ENCODE measurements at regions not wholly inside any gene's neighbourhood (a gene's known extent, or its start where the extent isn't known, plus 50 kb on each side); places are given as distances from the start of the nearest gene placed in this dataset.

GRCh38 chr5:61652916-61653315 is 320.9 kb downstream of the ZSWIM6 start:
- no peak for DNase-seq
- peaks cover 8 to 40% of the 10 kb centered on the region in 2 donors for H3K27me3 Mint-ChIP-seq
- CTCF ChIA-PET, result no interaction called here
- Histone ChIP-seq H3K27ac (ENCODE audit: low read depth, low read length) (no peak overlapping the region), H3K4me1 (ENCODE audit: insufficient read depth, low read length) (no peaks in the 10 kb centered on the region), H3K9me3 (ENCODE audit: low read length) (no peaks in the 10 kb centered on the region), H3K4me3 (ENCODE audit: low read length) (no peak overlapping the region), H3K27me3 (ENCODE audit: insufficient read depth, low read length, poor library complexity, severe bottlenecking) (no peaks in the 10 kb centered on the region), H3K36me3 (ENCODE audit: insufficient read depth, low read length) (no peaks in the 10 kb centered on the region)
- no peak overlapping the region for H3K27ac Mint-ChIP-seq
- no peaks in the 10 kb centered on the region for H3K4me1 Mint-ChIP-seq
- H3K4me3 Mint-ChIP-seq, result no peak overlapping the region
- no peaks in the 10 kb centered on the region for H3K9me3 Mint-ChIP-seq
- POLR2A ChIA-PET, result no interaction called here
- H3K36me3 Mint-ChIP-seq, result no peaks in the 10 kb centered on the region

- ChIA-PET CTCF (no interaction called here), POLR2A (no interaction called here)
- H3K4me1 ChIP-seq (ENCODE audit: insufficient read depth, low read length), result no peaks in the 10 kb centered on the region
- no peak for DNase-seq
- Mint-ChIP-seq H3K27ac (no peak overlapping the region), H3K4me1 (no peaks in the 10 kb centered on the region), H3K4me3 (no peak overlapping the region), H3K9me3 (no peaks in the 10 kb centered on the region), H3K36me3 (no peaks in the 10 kb centered on the region), H3K27me3 (peaks cover 5 to 40% of the 10 kb centered on the region in 2 donors)
- no peaks in the 10 kb centered on the region for H3K9me3 ChIP-seq (ENCODE audit: low read length)
- no peaks in the 10 kb centered on the region for H3K27me3 ChIP-seq (ENCODE audit: insufficient read depth, low read length, poor library complexity, severe bottlenecking)
- no peaks in the 10 kb centered on the region for H3K36me3 ChIP-seq (ENCODE audit: insufficient read depth, low read length)
- no peak overlapping the region for H3K4me3 ChIP-seq (ENCODE audit: low read length)
- H3K27ac ChIP-seq (ENCODE audit: low read depth, low read length), result no peak overlapping the region
Measured at GRCh38 chr5:61653807-61654580, 321.9 kb downstream of the ZSWIM6 start.

- H3K4me3 Mint-ChIP-seq, result no peak overlapping the region
- H3K4me1 ChIP-seq (ENCODE audit: insufficient read depth, low read length), result no peaks in the 10 kb centered on the region
- no peaks in the 10 kb centered on the region for H3K9me3 ChIP-seq (ENCODE audit: low read length)
- ChIA-PET CTCF (interaction anchor here (0.8 kb wide), 1 partner anchor 598 kb away, joined by 3 read pairs; no protein-coding TSS in a partner anchor), POLR2A (no interaction called here)
- H3K4me3 ChIP-seq (ENCODE audit: low read length), result no peak overlapping the region
- H3K27me3 Mint-ChIP-seq, result peaks cover 3 to 33% of the 10 kb centered on the region in 2 donors
- H3K9me3 Mint-ChIP-seq, result no peaks in the 10 kb centered on the region
- no peaks in the 10 kb centered on the region for H3K36me3 Mint-ChIP-seq
- H3K27me3 ChIP-seq (ENCODE audit: insufficient read depth, low read length, poor library complexity, severe bottlenecking), result no peaks in the 10 kb centered on the region
- no peak for DNase-seq
- no peak overlapping the region for H3K27ac Mint-ChIP-seq
- no peak overlapping the region for H3K27ac ChIP-seq (ENCODE audit: low read depth, low read length)
- H3K36me3 ChIP-seq (ENCODE audit: insufficient read depth, low read length), result no peaks in the 10 kb centered on the region
- H3K4me1 Mint-ChIP-seq, result no peaks in the 10 kb centered on the region
Measured at GRCh38 chr5:61654876-61655275, 322.8 kb downstream of the ZSWIM6 start.

GRCh38 chr5:61657010-61657409 is 325.0 kb downstream of the ZSWIM6 start:
- H3K4me3 ChIP-seq (ENCODE audit: low read length), result no peak overlapping the region
- no peaks in the 10 kb centered on the region for H3K27me3 ChIP-seq (ENCODE audit: insufficient read depth, low read length, poor library complexity, severe bottlenecking)
- H3K27ac Mint-ChIP-seq, result no peak overlapping the region
- no peak overlapping the region for H3K4me3 Mint-ChIP-seq
- DNase-seq, result no peak
- no peaks in the 10 kb centered on the region for H3K36me3 ChIP-seq (ENCODE audit: insufficient read depth, low read length)
- H3K4me1 ChIP-seq (ENCODE audit: insufficient read depth, low read length), result no peaks in the 10 kb centered on the region
- no peaks in the 10 kb centered on the region for H3K9me3 Mint-ChIP-seq
- no peak overlapping the region for H3K27ac ChIP-seq (ENCODE audit: low read depth, low read length)
- no peaks in the 10 kb centered on the region for H3K36me3 Mint-ChIP-seq
- ChIA-PET CTCF (interaction anchor here (1.1 to 4.4 kb wide), 4 partner anchors 11 to 602 kb away, joined by 3 to 29 read pairs (median 10); partner anchors contain the start of gene ZSWIM6), POLR2A (no interaction called here)
- no peaks in the 10 kb centered on the region for H3K9me3 ChIP-seq (ENCODE audit: low read length)
- H3K27me3 Mint-ChIP-seq, result peaks cover 5 to 39% of the 10 kb centered on the region in 2 donors
- H3K4me1 Mint-ChIP-seq, result no peaks in the 10 kb centered on the region

- DNase-seq, result no peak
Measured at GRCh38 chr5:61657686-61658085, 325.6 kb downstream of the ZSWIM6 start.

GRCh38 chr5:61658592-61659008 is 326.5 kb downstream of the ZSWIM6 start:
- Mint-ChIP-seq H3K27ac (peak overlapping the region in 1 of 8 donors; percentile 51), H3K9me3 (no peaks in the 10 kb centered on the region), H3K36me3 (no peaks in the 10 kb centered on the region), H3K4me1 (no peaks in the 10 kb centered on the region), H3K4me3 (no peak overlapping the region), H3K27me3 (peaks cover 6 to 31% of the 10 kb centered on the region in 2 donors)
- H3K27me3 ChIP-seq (ENCODE audit: insufficient read depth, low read length, poor library complexity, severe bottlenecking), result no peaks in the 10 kb centered on the region
- H3K4me1 ChIP-seq (ENCODE audit: insufficient read depth, low read length), result no peaks in the 10 kb centered on the region
- CTCF ChIA-PET, result interaction anchor here (0.6 to 4.4 kb wide), 16 partner anchors 9 to 713 kb away, joined by 3 to 29 read pairs (median 3); partner anchors contain the start of genes ERCC8 and NDUFAF2
- H3K4me3 ChIP-seq (ENCODE audit: low read length), result no peak overlapping the region
- H3K9me3 ChIP-seq (ENCODE audit: low read length), result no peaks in the 10 kb centered on the region
- DNase-seq, result peak; percentile 52 to 83 (median 65)
- no peak overlapping the region for H3K27ac ChIP-seq (ENCODE audit: low read depth, low read length)
- POLR2A ChIA-PET, result no interaction called here
- no peaks in the 10 kb centered on the region for H3K36me3 ChIP-seq (ENCODE audit: insufficient read depth, low read length)

More at GRCh38 chr5:61657686-61658085, 325.6 kb downstream of the ZSWIM6 start:
- no peaks in the 10 kb centered on the region for H3K36me3 Mint-ChIP-seq
- no peak overlapping the region for H3K27ac Mint-ChIP-seq
- H3K9me3 Mint-ChIP-seq, result no peaks in the 10 kb centered on the region
- H3K36me3 ChIP-seq (ENCODE audit: insufficient read depth, low read length), result no peaks in the 10 kb centered on the region
- H3K4me3 Mint-ChIP-seq, result no peak overlapping the region
- no peaks in the 10 kb centered on the region for H3K4me1 ChIP-seq (ENCODE audit: insufficient read depth, low read length)
- no peaks in the 10 kb centered on the region for H3K4me1 Mint-ChIP-seq
- H3K27ac ChIP-seq (ENCODE audit: low read depth, low read length), result no peak overlapping the region
- H3K27me3 Mint-ChIP-seq, result peaks cover 6 to 35% of the 10 kb centered on the region in 2 donors
- no peaks in the 10 kb centered on the region for H3K27me3 ChIP-seq (ENCODE audit: insufficient read depth, low read length, poor library complexity, severe bottlenecking)
- CTCF ChIA-PET, result interaction anchor here (0.8 to 4.4 kb wide), 8 partner anchors 9 to 712 kb away, joined by 3 to 29 read pairs (median 4); partner anchors contain the start of genes ERCC8, NDUFAF2 and ZSWIM6
- no peak overlapping the region for H3K4me3 ChIP-seq (ENCODE audit: low read length)
- H3K9me3 ChIP-seq (ENCODE audit: low read length), result no peaks in the 10 kb centered on the region
- POLR2A ChIA-PET, result no interaction called here

- Mint-ChIP-seq H3K4me1 (no peaks in the 10 kb centered on the region), H3K9me3 (no peaks in the 10 kb centered on the region), H3K27ac (no peak overlapping the region), H3K4me3 (no peak overlapping the region), H3K27me3 (peaks cover 6 to 31% of the 10 kb centered on the region in 2 donors), H3K36me3 (no peaks in the 10 kb centered on the region)
- ChIA-PET CTCF (interaction anchor here (0.6 to 4.4 kb wide), 16 partner anchors 9 to 714 kb away, joined by 3 to 29 read pairs (median 3); partner anchors contain the start of genes ERCC8 and NDUFAF2), POLR2A (no interaction called here)
- no peak for DNase-seq
- Histone ChIP-seq H3K4me1 (ENCODE audit: insufficient read depth, low read length) (no peaks in the 10 kb centered on the region), H3K27ac (ENCODE audit: low read depth, low read length) (no peak overlapping the region), H3K36me3 (ENCODE audit: insufficient read depth, low read length) (no peaks in the 10 kb centered on the region), H3K4me3 (ENCODE audit: low read length) (no peak overlapping the region), H3K27me3 (ENCODE audit: insufficient read depth, low read length, poor library complexity, severe bottlenecking) (no peaks in the 10 kb centered on the region), H3K9me3 (ENCODE audit: low read length) (no peaks in the 10 kb centered on the region)
Measured at GRCh38 chr5:61659221-61659696, 327.2 kb downstream of the ZSWIM6 start.

GRCh38 chr5:61662670-61663069 is 330.6 kb downstream of the ZSWIM6 start:
- no peak overlapping the region for H3K27ac Mint-ChIP-seq
- ChIA-PET CTCF (no interaction called here), POLR2A (no interaction called here)
- H3K27me3 Mint-ChIP-seq, result peaks cover 3 to 11% of the 10 kb centered on the region in 2 donors
- DNase-seq, result no peak
- Histone ChIP-seq H3K9me3 (ENCODE audit: low read length) (no peaks in the 10 kb centered on the region), H3K27me3 (ENCODE audit: insufficient read depth, low read length, poor library complexity, severe bottlenecking) (no peaks in the 10 kb centered on the region), H3K36me3 (ENCODE audit: insufficient read depth, low read length) (no peaks in the 10 kb centered on the region), H3K4me1 (ENCODE audit: insufficient read depth, low read length) (no peaks in the 10 kb centered on the region), H3K4me3 (ENCODE audit: low read length) (no peak overlapping the region), H3K27ac (ENCODE audit: low read depth, low read length) (no peak overlapping the region)
- H3K4me3 Mint-ChIP-seq, result no peak overlapping the region
- no peaks in the 10 kb centered on the region for H3K9me3 Mint-ChIP-seq
- no peaks in the 10 kb centered on the region for H3K36me3 Mint-ChIP-seq
- H3K4me1 Mint-ChIP-seq, result no peaks in the 10 kb centered on the region
